HFFc6 (cell line): ENCODE measurements at regions not wholly inside any gene's neighbourhood (a gene's known extent, or its start where the extent isn't known, plus 50 kb on each side); places are given as distances from the start of the nearest gene placed in this dataset.

ENCODE experiments used
- DNase-seq: peaks from one replicate; pipeline ENCODE4 v3.0.0-alpha.2; 2018
- H3K27ac Mint-ChIP-seq: 2 replicates; pipeline ENCODE4 v1.8.0; 2020; ENCODE audit warnings: mild to moderate bottlenecking, mixed read lengths
- H3K27me3 Mint-ChIP-seq: 2 replicates; pipeline ENCODE4 v1.8.0; 2021; ENCODE audit warnings: mild to moderate bottlenecking, moderate library complexity, mixed read lengths; ENCODE audit not compliant: insufficient read depth
- H3K36me3 Mint-ChIP-seq: 2 replicates; pipeline ENCODE4 v1.8.0; 2021; ENCODE audit warnings: low read depth, mixed read lengths
- H3K4me1 Mint-ChIP-seq: 2 replicates; pipeline ENCODE4 v1.8.0; 2020; ENCODE audit warnings: low read depth, mixed read lengths
- H3K4me3 Mint-ChIP-seq: 2 replicates; pipeline ENCODE4 v1.8.0; 2020; ENCODE audit warnings: mild to moderate bottlenecking, moderate library complexity, mixed read lengths
- H3K9me3 Mint-ChIP-seq: 2 replicates; pipeline ENCODE4 v1.8.0; 2020; ENCODE audit warnings: mild to moderate bottlenecking, mixed read lengths
- TF ChIP-seq, protein P1 (sequence below): fragments of 200-600 bp; sonication (generic); IDR thresholded peaks from 2 replicates; pipeline ENCODE4 v1.5.0; 2021; ENCODE audit warnings: antibody characterized with exemption, mild to moderate bottlenecking

- no peak for DNase-seq
- Mint-ChIP-seq H3K27ac (no peak overlapping the region), H3K4me3 (no peak overlapping the region), H3K9me3 (no peaks in the 10 kb centered on the region), H3K36me3 (no peaks in the 10 kb centered on the region), H3K27me3 (peaks cover 9% of the 10 kb centered on the region), H3K4me1 (no peaks in the 10 kb centered on the region)
- TF ChIP-seq, protein P1, sequence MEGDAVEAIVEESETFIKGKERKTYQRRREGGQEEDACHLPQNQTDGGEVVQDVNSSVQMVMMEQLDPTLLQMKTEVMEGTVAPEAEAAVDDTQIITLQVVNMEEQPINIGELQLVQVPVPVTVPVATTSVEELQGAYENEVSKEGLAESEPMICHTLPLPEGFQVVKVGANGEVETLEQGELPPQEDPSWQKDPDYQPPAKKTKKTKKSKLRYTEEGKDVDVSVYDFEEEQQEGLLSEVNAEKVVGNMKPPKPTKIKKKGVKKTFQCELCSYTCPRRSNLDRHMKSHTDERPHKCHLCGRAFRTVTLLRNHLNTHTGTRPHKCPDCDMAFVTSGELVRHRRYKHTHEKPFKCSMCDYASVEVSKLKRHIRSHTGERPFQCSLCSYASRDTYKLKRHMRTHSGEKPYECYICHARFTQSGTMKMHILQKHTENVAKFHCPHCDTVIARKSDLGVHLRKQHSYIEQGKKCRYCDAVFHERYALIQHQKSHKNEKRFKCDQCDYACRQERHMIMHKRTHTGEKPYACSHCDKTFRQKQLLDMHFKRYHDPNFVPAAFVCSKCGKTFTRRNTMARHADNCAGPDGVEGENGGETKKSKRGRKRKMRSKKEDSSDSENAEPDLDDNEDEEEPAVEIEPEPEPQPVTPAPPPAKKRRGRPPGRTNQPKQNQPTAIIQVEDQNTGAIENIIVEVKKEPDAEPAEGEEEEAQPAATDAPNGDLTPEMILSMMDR = peak; percentile 26; the same call in 1 of the 2 replicates
Observed at GRCh38 chr17:34443619-34444469, 80.8 kb upstream of the CCL1 start.

DNA sequence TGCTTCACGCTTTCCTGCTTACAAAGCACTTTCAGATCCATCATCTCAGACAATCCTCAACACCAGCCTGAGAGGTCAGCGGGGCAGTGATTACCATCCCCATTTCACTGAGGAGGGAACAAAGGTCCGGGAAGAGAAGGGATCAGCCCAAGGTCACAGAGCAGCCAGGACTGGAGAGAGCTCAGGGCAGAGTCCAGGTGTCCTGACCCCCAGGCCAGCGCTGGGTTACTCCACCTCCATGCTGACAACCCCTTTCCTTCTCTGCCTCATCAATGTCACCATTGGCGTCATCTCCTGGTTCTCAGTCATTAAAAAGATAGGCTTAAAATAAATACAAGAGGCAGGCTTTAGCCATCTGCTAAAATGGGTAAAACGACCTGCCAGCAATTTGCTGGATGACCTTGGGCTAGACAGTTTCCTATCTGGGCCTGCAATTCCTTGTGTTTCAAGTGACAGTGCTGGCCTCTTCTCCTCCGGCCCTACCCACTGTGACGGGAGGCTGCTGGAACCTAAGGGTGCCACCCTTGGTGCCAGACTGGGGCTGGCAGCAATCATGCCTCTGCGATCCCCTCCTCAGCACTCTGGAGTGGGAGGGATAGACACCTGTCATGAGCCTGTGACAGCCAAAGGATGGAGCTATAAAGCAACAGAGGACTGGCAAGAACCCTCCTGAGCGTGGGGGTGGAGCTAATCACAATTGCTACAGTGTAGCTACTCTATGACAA lies 79.5 kb upstream of the CCL1 start:
- Mint-ChIP-seq H3K36me3 (no peaks in the 10 kb centered on the region), H3K4me1 (no peaks in the 10 kb centered on the region), H3K9me3 (no peaks in the 10 kb centered on the region), H3K27ac (no peak overlapping the region), H3K4me3 (no peak overlapping the region), H3K27me3 (peaks cover 6% of the 10 kb centered on the region)
- no peak for DNase-seq
- TF ChIP-seq, protein P1 = no peak

GRCh38 chr17:34437188-34437587 lies 74.2 kb upstream of the CCL1 start:
- no peak for DNase-seq
- no peak overlapping the region for H3K4me3 Mint-ChIP-seq
- peaks cover 12% of the 10 kb centered on the region for H3K27me3 Mint-ChIP-seq
- no peaks in the 10 kb centered on the region for H3K4me1 Mint-ChIP-seq
- no peaks in the 10 kb centered on the region for H3K9me3 Mint-ChIP-seq
- H3K36me3 Mint-ChIP-seq = no peaks in the 10 kb centered on the region
- no peak overlapping the region for H3K27ac Mint-ChIP-seq
- TF ChIP-seq, protein P1 = no peak

- Mint-ChIP-seq H3K36me3 (no peaks in the 10 kb centered on the region), H3K27ac (no peak overlapping the region), H3K4me1 (no peaks in the 10 kb centered on the region), H3K9me3 (no peaks in the 10 kb centered on the region), H3K27me3 (peaks cover 12% of the 10 kb centered on the region), H3K4me3 (no peak overlapping the region)
- no peak for DNase-seq
- TF ChIP-seq, protein P1 = no peak
Observed at GRCh38 chr17:34436607-34437006, 73.6 kb upstream of the CCL1 start.

- H3K36me3 Mint-ChIP-seq = no peaks in the 10 kb centered on the region
- H3K27ac Mint-ChIP-seq = no peak overlapping the region
- H3K27me3 Mint-ChIP-seq = peaks cover 10% of the 10 kb centered on the region
- DNase-seq = no peak
- TF ChIP-seq, protein P1 = no peak
- H3K4me3 Mint-ChIP-seq = no peak overlapping the region
- no peaks in the 10 kb centered on the region for H3K4me1 Mint-ChIP-seq
- no peaks in the 10 kb centered on the region for H3K9me3 Mint-ChIP-seq
Observed at GRCh38 chr17:34435182-34435928, 72.3 kb upstream of the CCL1 start.
